Non-pigmented ciliary epithelial cell (primary cell): ENCODE measurements at regions not wholly inside any gene's neighbourhood (a gene's known extent, or its start where the extent isn't known, plus 50 kb on each side); places are given as distances from the start of the nearest gene placed in this dataset.

ENCODE experiments used
- DNase-seq: peaks from one replicate; pipeline ENCODE4 v3.0.0-alpha.2; 2010; ENCODE audit warnings: low read depth

- DNase-seq = no peak
Measured at GRCh38 chr17:77771587-77771986, 186.9 kb upstream of the TNRC6C start.

- no peak for DNase-seq
Measured at GRCh38 chr17:77771998-77772397, 186.5 kb upstream of the TNRC6C start.

GRCh38 chr17:77772461-77772897, 186.0 kb upstream of the TNRC6C start:
- no peak for DNase-seq

GRCh38 chr17:77772899-77773358, 185.6 kb upstream of the TNRC6C start:
- DNase-seq = no peak

- no peak for DNase-seq
Measured at GRCh38 chr17:77774182-77774581, 184.3 kb upstream of the TNRC6C start.

GRCh38 chr17:77778636-77779489, 179.6 kb upstream of the TNRC6C start:
- DNase-seq = no peak

GRCh38 chr17:77779711-77780539, 178.6 kb upstream of the TNRC6C start:
- DNase-seq = no peak

- DNase-seq = no peak
Measured at GRCh38 chr17:77781536-77781935, 177.0 kb upstream of the TNRC6C start.

GRCh38 chr17:77782201-77782600, 176.3 kb upstream of the TNRC6C start:
- DNase-seq = no peak

GRCh38 chr17:77782611-77783010, 175.9 kb upstream of the TNRC6C start:
- no peak for DNase-seq

GRCh38 chr17:77783991-77784820, 174.3 kb upstream of the TNRC6C start:
- DNase-seq = no peak

- no peak for DNase-seq
Measured at GRCh38 chr17:77785312-77785905, 173.1 kb upstream of the TNRC6C start.

- DNase-seq = no peak
Measured at GRCh38 chr17:77786090-77786489, 172.4 kb upstream of the TNRC6C start.

- no peak for DNase-seq
Measured at GRCh38 chr17:77786740-77787505, 171.6 kb upstream of the TNRC6C start.

- DNase-seq = no peak
Measured at GRCh38 chr17:77790143-77790829, 168.2 kb upstream of the TNRC6C start.

GRCh38 chr17:77792626-77793025, 165.9 kb upstream of the TNRC6C start:
- no peak for DNase-seq

- DNase-seq = no peak
Measured at GRCh38 chr17:77793146-77793970, 165.1 kb upstream of the TNRC6C start.

GRCh38 chr17:77793971-77794235, 164.6 kb upstream of the TNRC6C start:
- DNase-seq = no peak

- DNase-seq = no peak
Measured at GRCh38 chr17:77794846-77795245, 163.7 kb upstream of the TNRC6C start.

GRCh38 chr17:77795685-77796084, 162.8 kb upstream of the TNRC6C start:
- DNase-seq = no peak
